Adrenal gland (tissue), 9 donors: ENCODE measurements at regions not wholly inside any gene's neighbourhood (a gene's known extent, or its start where the extent isn't known, plus 50 kb on each side); places are given as distances from the start of the nearest gene placed in this dataset.

Source experiments
- DNase-seq, 7 donors: peaks; one replicate each; pipeline ENCODE4 v3.0.0-alpha.2; 2019 to 2020
- H3K27ac ChIP-seq, 5 donors: fragments of 200-600 bp; sonication (generic) in 4 of 5; 1 replicate in 3 of 5; 2 replicates in 2 of 5; pipeline versions ENCODE4 v1.5.1 to v1.8.0; 2016 to 2020; ENCODE audit warnings: mild to moderate bottlenecking in 1 of 5
- H3K27me3 ChIP-seq: fragments of 200-600 bp; 2 replicates; pipeline ENCODE4 v1.8.0; 2021
- H3K36me3 ChIP-seq, 2 donors: fragments of 200-600 bp; replicated peaks in 1 of 2; 1 replicate in 1 of 2; 2 replicates in 1 of 2; pipeline versions ENCODE4 v1.5.1 to v1.8.0; 2018 to 2022
- H3K4me1 ChIP-seq, 2 donors: fragments of 200-600 bp; replicated peaks in 1 of 2; 1 replicate in 1 of 2; 2 replicates in 1 of 2; pipeline versions ENCODE4 v1.5.1 to v1.8.0; 2018 to 2021
- H3K4me3 ChIP-seq, 4 donors: fragments of 200-600 bp; sonication (generic) in 3 of 4; one replicate each; pipeline ENCODE4 v1.5.1; 2016 to 2018
- H3K9me3 ChIP-seq, 3 donors: fragments of 200-600 bp; sonication (generic) in 1 of 3; replicated peaks in 1 of 3; 1 replicate in 2 of 3; 2 replicates in 1 of 3; pipeline versions ENCODE4 v1.5.1 to v1.8.0; 2016 to 2021
- POLR2A ChIP-seq, 2 donors: fragments of 450-650 bp; IDR thresholded peaks; one replicate each; pipeline ENCODE4 v1.6.1; 2017; ENCODE audit warnings: antibody characterized with exemption in 2 of 2, mild to moderate bottlenecking in 2 of 2, moderate library complexity in 1 of 2
- WGBS, 4 donors: extraction: QIAGEN DNeasy Blood & Tissue Kit in 2 of 4; methylation state at CpG; one replicate each; pipeline versions ENCODE4 v1.1.5 to v1.1.7; 2013 to 2017; 5-methylcytosine and 5-hydroxymethylcytosine counted together
- intact Hi-C, 2 donors: fragments of 100-400 bp; cut with DNase I; formaldehyde crosslinking; loops; one replicate each; pipeline versions ENCODE4 v1.14.1 to v1.15.0; 2022 to 2023
- TF ChIP-seq, protein P1 (sequence below), 6 experiments: fragments of 450-650 bp in 4 of 6; fragments of 200-600 bp in 2 of 6; sonication (generic) in 1 of 6; IDR thresholded peaks; 1 replicate in 5 of 6; 2 replicates in 1 of 6; pipeline versions ENCODE4 v1.5.1 to v1.8.0; 2016 to 2021; ENCODE audit warnings: antibody characterized with exemption in 6 of 6, mild to moderate bottlenecking in 2 of 6, moderate library complexity in 1 of 6
- donor health status: healthy with polysubstance abuse.
- donor health status: Bipolar disorder and iron deficiency.
- donor health status: DM: yes; HTN: yes; CAD: no.
- donor health status: DM: no; HTN: no; CAD: no.
- donor health status: DM: no; HTN: no; CAD: no.

DNA sequence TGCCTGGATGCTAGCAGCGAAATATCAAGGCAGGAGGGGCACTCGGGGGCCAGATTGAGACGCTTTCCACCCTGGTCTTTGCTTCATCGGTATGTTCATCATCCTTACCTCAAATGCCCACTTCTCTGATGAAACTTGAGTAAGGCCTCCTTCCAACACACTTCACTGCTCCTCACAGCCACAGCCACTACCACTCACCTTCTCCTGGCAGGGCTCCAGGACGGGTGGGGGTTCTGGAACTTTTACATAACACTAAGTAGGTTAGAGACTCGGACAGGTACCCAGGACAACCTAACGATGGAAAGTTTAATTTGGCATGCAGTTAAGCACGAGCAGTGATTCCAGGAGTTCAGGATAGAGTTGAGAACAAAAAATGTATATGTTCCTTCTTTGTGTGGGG, 73.9 kb upstream of the SPAG17 start:
- peak in 1 of 7 donors; percentile 8 for DNase-seq
- no peaks in the 10 kb centered on the region for H3K4me1 ChIP-seq
- no peaks in the 10 kb centered on the region for H3K9me3 ChIP-seq
- WGBS, 4 donors, result 72 to 85% (median 81%) methylated on average over 8 of the region's 8 CpGs
- TF ChIP-seq, protein P1, sequence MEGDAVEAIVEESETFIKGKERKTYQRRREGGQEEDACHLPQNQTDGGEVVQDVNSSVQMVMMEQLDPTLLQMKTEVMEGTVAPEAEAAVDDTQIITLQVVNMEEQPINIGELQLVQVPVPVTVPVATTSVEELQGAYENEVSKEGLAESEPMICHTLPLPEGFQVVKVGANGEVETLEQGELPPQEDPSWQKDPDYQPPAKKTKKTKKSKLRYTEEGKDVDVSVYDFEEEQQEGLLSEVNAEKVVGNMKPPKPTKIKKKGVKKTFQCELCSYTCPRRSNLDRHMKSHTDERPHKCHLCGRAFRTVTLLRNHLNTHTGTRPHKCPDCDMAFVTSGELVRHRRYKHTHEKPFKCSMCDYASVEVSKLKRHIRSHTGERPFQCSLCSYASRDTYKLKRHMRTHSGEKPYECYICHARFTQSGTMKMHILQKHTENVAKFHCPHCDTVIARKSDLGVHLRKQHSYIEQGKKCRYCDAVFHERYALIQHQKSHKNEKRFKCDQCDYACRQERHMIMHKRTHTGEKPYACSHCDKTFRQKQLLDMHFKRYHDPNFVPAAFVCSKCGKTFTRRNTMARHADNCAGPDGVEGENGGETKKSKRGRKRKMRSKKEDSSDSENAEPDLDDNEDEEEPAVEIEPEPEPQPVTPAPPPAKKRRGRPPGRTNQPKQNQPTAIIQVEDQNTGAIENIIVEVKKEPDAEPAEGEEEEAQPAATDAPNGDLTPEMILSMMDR (IDR thresholded peaks at IDR 0.05), result no peak
- TF ChIP-seq POLR2A (IDR thresholded peaks at IDR 0.05), result no peak
- H3K4me3 ChIP-seq, result no peak overlapping the region
- intact Hi-C loops, result no loop called here
- no peaks in the 10 kb centered on the region for H3K36me3 ChIP-seq
- H3K27ac ChIP-seq, result no peak overlapping the region
- no peaks in the 10 kb centered on the region for H3K27me3 ChIP-seq

DNA sequence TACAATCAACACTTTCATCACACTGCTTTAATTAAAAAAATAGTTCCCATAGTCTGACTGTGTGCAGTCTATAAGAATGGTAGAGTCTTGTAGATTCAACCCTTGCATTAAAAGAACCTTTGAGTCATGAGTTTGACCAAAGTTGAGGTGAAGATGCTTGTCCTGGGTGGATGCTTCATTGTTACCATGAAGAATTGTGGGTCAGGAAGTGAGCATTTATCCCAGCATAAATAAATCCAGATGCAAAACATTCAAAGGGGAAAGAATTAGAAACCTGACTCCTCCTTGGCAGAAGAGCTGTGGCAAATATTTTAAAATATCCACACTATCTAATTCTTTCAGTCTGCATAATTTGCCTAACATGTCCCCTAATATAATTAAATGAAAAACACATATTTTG, 72.9 kb upstream of the SPAG17 start:
- no peak for TF ChIP-seq POLR2A (IDR thresholded peaks at IDR 0.05)
- TF ChIP-seq, protein P1 (IDR thresholded peaks at IDR 0.05), result no peak
- intact Hi-C loops, result no loop called here
- H3K27ac ChIP-seq, result no peak overlapping the region

DNA sequence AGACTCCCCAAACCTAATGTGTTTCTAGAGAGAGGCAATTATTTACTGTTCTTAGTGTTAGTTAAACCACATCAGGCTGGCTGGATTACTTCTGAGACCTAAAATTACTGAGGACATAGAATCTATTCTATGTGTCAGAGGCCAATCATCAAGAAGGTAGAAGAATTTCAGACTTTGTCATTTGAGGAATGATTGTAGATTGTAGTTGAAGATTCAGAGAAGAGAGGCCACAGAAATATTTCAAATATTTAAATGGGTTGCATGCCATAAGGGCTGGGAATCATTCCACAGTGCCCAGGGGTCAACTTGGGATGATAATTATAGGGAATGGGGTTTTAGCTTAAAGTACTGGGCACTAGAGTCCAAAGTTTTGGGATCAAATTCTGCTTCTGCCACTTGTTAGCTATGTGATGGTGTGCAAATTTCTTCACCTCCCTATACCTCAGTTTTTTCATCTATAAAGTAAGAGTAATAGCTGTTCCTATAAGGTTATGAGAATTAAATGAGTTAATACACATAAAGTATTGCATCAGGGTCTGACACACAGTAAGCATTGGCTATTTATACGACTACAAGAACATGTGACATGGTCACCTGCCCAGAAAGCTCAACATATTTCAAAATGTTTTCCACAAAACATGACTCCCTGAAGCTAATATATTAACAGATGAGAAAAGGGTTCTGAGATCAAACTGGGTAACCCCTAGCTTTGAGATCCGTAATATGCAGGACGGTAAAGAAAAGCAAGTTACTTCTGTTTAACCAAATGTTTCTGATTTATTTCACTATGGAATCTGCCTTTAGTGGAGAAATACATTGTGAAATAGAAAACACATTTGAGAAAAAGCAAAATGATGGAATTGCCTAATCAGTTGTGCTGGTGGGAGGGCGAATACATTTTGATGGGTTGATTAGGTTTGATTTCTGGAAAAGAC, 69.7 kb upstream of the SPAG17 start:
- Histone ChIP-seq H3K9me3 (no peaks in the 10 kb centered on the region), H3K27ac (no peak overlapping the region), H3K27me3 (no peaks in the 10 kb centered on the region), H3K36me3 (no peaks in the 10 kb centered on the region), H3K4me3 (no peak overlapping the region), H3K4me1 (no peaks in the 10 kb centered on the region)
- DNase-seq, result no peak
- TF ChIP-seq, protein P1 (IDR thresholded peaks at IDR 0.05), result no peak
- no peak for TF ChIP-seq POLR2A (IDR thresholded peaks at IDR 0.05)
- intact Hi-C loops, result no loop called here
- 78 to 84% (median 80%) methylated on average over 4 of the region's 4 CpGs for WGBS, 4 donors

More for the DNA sequence above, 72.9 kb upstream of the SPAG17 start:
- DNase-seq, result no peak
- H3K36me3 ChIP-seq, result no peaks in the 10 kb centered on the region
- H3K4me3 ChIP-seq, result no peak overlapping the region
- H3K9me3 ChIP-seq, result no peaks in the 10 kb centered on the region
- no peaks in the 10 kb centered on the region for H3K4me1 ChIP-seq
- H3K27me3 ChIP-seq, result no peaks in the 10 kb centered on the region

DNA sequence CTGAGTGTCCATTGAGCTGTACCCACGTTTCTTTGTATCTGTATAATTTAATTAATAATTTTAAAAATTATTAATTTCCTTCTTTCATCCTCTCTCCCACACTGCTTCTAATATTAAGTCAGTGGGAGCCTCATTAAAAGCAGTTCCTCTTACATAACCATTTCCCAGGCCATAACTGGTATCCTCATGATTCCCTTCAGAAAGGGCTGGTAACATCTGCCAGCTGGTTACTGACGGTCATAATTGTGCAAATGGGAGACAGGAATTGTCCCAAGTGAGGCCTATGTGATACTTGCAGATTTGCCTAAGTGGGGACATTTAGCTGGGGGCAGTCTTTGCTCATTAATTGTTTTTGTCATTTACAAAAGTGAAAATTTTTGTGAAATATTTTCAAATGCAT, 69.0 kb upstream of the SPAG17 start:
- H3K4me1 ChIP-seq, result no peaks in the 10 kb centered on the region
- TF ChIP-seq, protein P1 (IDR thresholded peaks at IDR 0.05), result no peak
- no peak for TF ChIP-seq POLR2A (IDR thresholded peaks at IDR 0.05)
- H3K4me3 ChIP-seq, result no peak overlapping the region
- H3K9me3 ChIP-seq, result no peaks in the 10 kb centered on the region
- 61 to 65% (median 64%) methylated on average over 2 of the region's 2 CpGs for WGBS, 4 donors
- no peak overlapping the region for H3K27ac ChIP-seq
- DNase-seq, result no peak
- no peaks in the 10 kb centered on the region for H3K36me3 ChIP-seq
- H3K27me3 ChIP-seq, result no peaks in the 10 kb centered on the region
- intact Hi-C loops, result no loop called here
